GM12878 (cell line): ENCODE measurements at regions not wholly inside any gene's neighbourhood (a gene's known extent, or its start where the extent isn't known, plus 50 kb on each side); places are given as distances from the start of the nearest gene placed in this dataset.

Experiments used
- ATAC-seq: fragments of 200-7000 bp; cut with Tn5 transposase; 3 replicates; pipeline ENCODE4 v1.9.1; 2020; ENCODE audit warnings: mild to moderate bottlenecking, moderate library complexity
- BruUV-seq: library from RNA; stranded (reverse); fragments of 400-500 nt; replicated peaks from 2 replicates; lab custom pipeline; 2021; lab: Mats Ljungman, UMichigan
- CTCF ChIA-PET: fragments of 300-600 bp; sonication (Branson Sonifier 250); formaldehyde crosslinking; extraction: SDS; loops from one replicate; lab custom pipeline; 2021; ENCODE audit warnings: inconsistent platforms; lab: Yijun Ruan, JAX
- POLR2A ChIA-PET: fragments of 350-600 bp; formaldehyde crosslinking; extraction: SDS; loops from one replicate; lab custom pipeline; 2021; ENCODE audit warnings: inconsistent platforms; lab: Charles Lee
- RAD21 ChIA-PET: fragments of 300-600 bp; sonication (Branson Sonifier 250); formaldehyde crosslinking; loops from one replicate; lab custom pipeline; 2023; ENCODE audit warnings: antibody characterized with exemption; ENCODE audit not compliant: unreplicated experiment; lab: Charles Lee
- SMC1A ChIA-PET: fragments of 300-600 bp; sonication (Branson Sonifier 250); formaldehyde crosslinking; loops from one replicate; lab custom pipeline; 2023; ENCODE audit not compliant: unreplicated experiment, uncharacterized antibody; lab: Charles Lee
- DNase-seq: peaks from one replicate; pipeline ENCODE4 v3.0.0-alpha.2; 2011; ENCODE audit warnings: low read depth, low spot score
- FAIRE-seq: peaks from 3 replicates; lab custom pipeline; 2011; peaks lifted over from hg19 to GRCh38; lab: Jason Lieb, UNC
- H2AFZ ChIP-seq: 2 replicates; pipeline ENCODE4 v1.6.0; 2011; ENCODE audit warnings: low read depth, low read length, control low read depth; ENCODE audit not compliant: control insufficient read depth
- H3K27ac ChIP-seq: 2 replicates; pipeline ENCODE4 v1.5.1; 2011; ENCODE audit warnings: control low read depth; ENCODE audit not compliant: control insufficient read depth, insufficient read depth
- H3K27me3 ChIP-seq, 2 experiments: replicated peaks in 1 of 2; 2 replicates each; pipeline versions ENCODE4 v1.6.0 to v1.6.1; 2011; ENCODE audit warnings: low read length in 1 of 2; ENCODE audit not compliant: control insufficient read depth in 2 of 2, insufficient read depth in 2 of 2
- H3K36me3 ChIP-seq, 2 experiments: 2 replicates each; pipeline ENCODE4 v1.5.1; 2011; ENCODE audit warnings: low read length in 1 of 2; ENCODE audit not compliant: control insufficient read depth in 2 of 2, insufficient read depth in 2 of 2
- H3K4me1 ChIP-seq: 2 replicates; pipeline ENCODE4 v1.6.1; 2011; ENCODE audit warnings: mild to moderate bottlenecking, low read length, moderate library complexity, mixed read lengths; ENCODE audit not compliant: control insufficient read depth, insufficient read depth
- H3K4me2 ChIP-seq: 2 replicates; pipeline ENCODE4 v1.6.0; 2011; ENCODE audit warnings: control low read depth; ENCODE audit not compliant: control insufficient read depth, insufficient read depth
- H3K4me3 ChIP-seq: fragments of 200-600 bp; sonication (generic); 2 replicates; pipeline ENCODE4 v1.5.1; 2016
- H3K79me2 ChIP-seq: 2 replicates; pipeline ENCODE4 v1.6.0; 2011; ENCODE audit warnings: low read length; ENCODE audit not compliant: control insufficient read depth, insufficient read depth
- H3K9ac ChIP-seq: 2 replicates; pipeline ENCODE4 v1.8.0; 2011; ENCODE audit warnings: low read length, control low read depth, mixed read lengths; ENCODE audit not compliant: control insufficient read depth, insufficient read depth
- H3K9me3 ChIP-seq: replicated peaks from 3 replicates; pipeline ENCODE4 v1.5.1; 2011; ENCODE audit warnings: mild to moderate bottlenecking, low read length; ENCODE audit not compliant: control insufficient read depth, insufficient read depth
- H4K20me1 ChIP-seq: 2 replicates; pipeline ENCODE4 v1.6.0; 2011; ENCODE audit not compliant: control insufficient read depth, insufficient read depth
- BHLHE40 ChIP-seq, 2 experiments: fragments of 450-650 bp in 1 of 2; IDR thresholded peaks; 2 replicates each; pipeline ENCODE4 v1.6.1; 2011 to 2017; ENCODE audit warnings: low read depth in 2 of 2, borderline replicate concordance in 1 of 2, improper control_type of control experiment in 1 of 2, low read length in 1 of 2, mild to moderate bottlenecking in 1 of 2
- EP300 ChIP-seq, 2 experiments: fragments of 150-350 bp in 1 of 2; IDR thresholded peaks; 2 replicates each; pipeline ENCODE4 v1.6.1; 2011 to 2012; ENCODE audit warnings: low read depth in 2 of 2, low read length in 2 of 2, borderline replicate concordance in 1 of 2, improper control_type of control experiment in 1 of 2, inconsistent platforms in 1 of 2; ENCODE audit not compliant: control insufficient read depth in 1 of 2
- HDGF ChIP-seq: fragments of 450-650 bp; IDR thresholded peaks from 2 replicates; pipeline ENCODE4 v1.6.1; 2016; ENCODE audit warnings: antibody characterized with exemption
- JUNB ChIP-seq: IDR thresholded peaks from 2 replicates; pipeline ENCODE4 v1.6.1; 2016; ENCODE audit warnings: antibody characterized with exemption, mild to moderate bottlenecking
- LARP7 ChIP-seq: fragments of 450-650 bp; IDR thresholded peaks from 2 replicates; pipeline ENCODE4 v1.6.1; 2017; ENCODE audit warnings: mild to moderate bottlenecking
- PML ChIP-seq: IDR thresholded peaks from 2 replicates; pipeline ENCODE4 v1.6.1; 2012; ENCODE audit warnings: low read length, inconsistent platforms
- POLR2A ChIP-seq: IDR thresholded peaks from 2 replicates; pipeline ENCODE4 v1.6.1; 2011; ENCODE audit warnings: low read depth, mild to moderate bottlenecking, low read length
- RBBP5 ChIP-seq: fragments of 200-600 bp; sonication (generic); conservative IDR thresholded peaks from 2 replicates; pipeline ENCODE4 v1.6.1; 2016
- RELA ChIP-seq: fragments of 450-650 bp; IDR thresholded peaks from 2 replicates; pipeline ENCODE4 v1.8.0; 2014; ENCODE audit warnings: borderline replicate concordance; ENCODE audit not compliant: partially characterized antibody
- SIN3A ChIP-seq: IDR thresholded peaks from 2 replicates; pipeline ENCODE4 v1.6.1; 2012; ENCODE audit warnings: low read depth, low read length, improper control_type of control experiment
- SMAD1 ChIP-seq: fragments of 450-650 bp; IDR thresholded peaks from 2 replicates; pipeline ENCODE4 v1.6.1; 2018; ENCODE audit warnings: mild to moderate bottlenecking, low read depth; ENCODE audit not compliant: partially characterized antibody
- STAT3 ChIP-seq: IDR thresholded peaks from 2 replicates; pipeline ENCODE4 v1.6.1; 2011; ENCODE audit warnings: low read depth, low read length, improper control_type of control experiment
- WGBS: methylation state at CpG from one replicate; pipeline ENCODE4 v1.1.6; 2016; ENCODE audit warnings: low lambda C conversion rate; ENCODE audit not compliant: insufficient replicate concordance, insufficient coverage; ENCODE audit errors: missing lambda C conversion rate; 5-methylcytosine and 5-hydroxymethylcytosine counted together
- in situ Hi-C: fragments of 300-500 bp; cut with MboI; formaldehyde crosslinking; loops from 9 replicates; pipeline ENCODE4 v1.14.3; 2018; ENCODE audit warnings: mixed read lengths
- intact Hi-C: fragments of 100-400 bp; cut with micrococcal nuclease; formaldehyde crosslinking; loops from one replicate; pipeline ENCODE4 v1.14.2; 2022; ENCODE audit not compliant: unreplicated experiment
- TF ChIP-seq, protein P1 (sequence below): fragments of 150-350 bp; IDR thresholded peaks from 2 replicates; pipeline ENCODE4 v1.6.1; 2016; ENCODE audit warnings: low read depth, low read length
- TF ChIP-seq, protein P2 (sequence below): fragments of 450-650 bp; IDR thresholded peaks from 2 replicates; pipeline ENCODE4 v1.6.1; 2018; ENCODE audit warnings: mild to moderate bottlenecking, low read depth, moderate library complexity; ENCODE audit not compliant: partially characterized antibody

DNA sequence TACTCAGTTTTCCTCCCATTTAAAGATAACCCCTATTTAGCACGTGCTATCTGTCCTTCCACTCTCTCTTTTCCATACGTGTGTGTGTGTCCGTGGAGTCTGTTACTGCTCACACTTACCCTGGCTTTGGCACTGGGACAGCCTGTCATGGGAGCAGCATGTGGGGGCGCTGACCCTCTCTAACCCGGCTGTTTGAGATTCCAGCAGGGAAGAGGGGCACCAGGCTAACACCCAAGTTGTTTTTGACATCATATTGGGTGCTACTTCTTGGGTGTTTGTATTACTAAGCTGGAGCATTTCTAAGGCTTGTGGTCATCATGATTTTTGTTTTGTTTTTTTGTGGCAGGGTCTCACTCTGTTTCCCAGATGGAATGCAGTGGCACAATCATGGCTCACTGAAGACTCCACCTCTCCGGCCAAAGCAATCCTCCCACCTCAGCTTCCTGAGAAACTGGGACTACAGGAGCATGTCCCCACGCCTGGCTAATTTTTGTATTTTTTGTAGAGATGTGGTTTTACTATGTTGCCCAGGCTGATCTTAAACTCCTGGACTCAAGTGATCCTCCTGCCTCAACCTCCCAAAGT lies 56.9 kb upstream of the SIMC1 start:
- FAIRE-seq: no peak
- no peaks in the 10 kb centered on the region for H3K36me3 ChIP-seq
- H3K4me1 ChIP-seq: no peaks in the 10 kb centered on the region; the same call in 1 of the 2 replicates
- ChIA-PET SMC1A (no interaction called here), CTCF (interaction anchor here (0.6 kb wide), 1 partner anchor 489 kb away, joined by 3 read pairs; no protein-coding TSS in a partner anchor), RAD21 (no interaction called here), POLR2A (no interaction called here)
- 24% methylated on average over 7 of the region's 7 CpGs for WGBS
- in situ Hi-C loops: no loop called here
- no peak overlapping the region for H3K9ac ChIP-seq
- H4K20me1 ChIP-seq: no peaks in the 10 kb centered on the region
- no peaks in the 10 kb centered on the region for H3K79me2 ChIP-seq
- H3K9me3 ChIP-seq: no peaks in the 10 kb centered on the region
- TF ChIP-seq, protein P1, sequence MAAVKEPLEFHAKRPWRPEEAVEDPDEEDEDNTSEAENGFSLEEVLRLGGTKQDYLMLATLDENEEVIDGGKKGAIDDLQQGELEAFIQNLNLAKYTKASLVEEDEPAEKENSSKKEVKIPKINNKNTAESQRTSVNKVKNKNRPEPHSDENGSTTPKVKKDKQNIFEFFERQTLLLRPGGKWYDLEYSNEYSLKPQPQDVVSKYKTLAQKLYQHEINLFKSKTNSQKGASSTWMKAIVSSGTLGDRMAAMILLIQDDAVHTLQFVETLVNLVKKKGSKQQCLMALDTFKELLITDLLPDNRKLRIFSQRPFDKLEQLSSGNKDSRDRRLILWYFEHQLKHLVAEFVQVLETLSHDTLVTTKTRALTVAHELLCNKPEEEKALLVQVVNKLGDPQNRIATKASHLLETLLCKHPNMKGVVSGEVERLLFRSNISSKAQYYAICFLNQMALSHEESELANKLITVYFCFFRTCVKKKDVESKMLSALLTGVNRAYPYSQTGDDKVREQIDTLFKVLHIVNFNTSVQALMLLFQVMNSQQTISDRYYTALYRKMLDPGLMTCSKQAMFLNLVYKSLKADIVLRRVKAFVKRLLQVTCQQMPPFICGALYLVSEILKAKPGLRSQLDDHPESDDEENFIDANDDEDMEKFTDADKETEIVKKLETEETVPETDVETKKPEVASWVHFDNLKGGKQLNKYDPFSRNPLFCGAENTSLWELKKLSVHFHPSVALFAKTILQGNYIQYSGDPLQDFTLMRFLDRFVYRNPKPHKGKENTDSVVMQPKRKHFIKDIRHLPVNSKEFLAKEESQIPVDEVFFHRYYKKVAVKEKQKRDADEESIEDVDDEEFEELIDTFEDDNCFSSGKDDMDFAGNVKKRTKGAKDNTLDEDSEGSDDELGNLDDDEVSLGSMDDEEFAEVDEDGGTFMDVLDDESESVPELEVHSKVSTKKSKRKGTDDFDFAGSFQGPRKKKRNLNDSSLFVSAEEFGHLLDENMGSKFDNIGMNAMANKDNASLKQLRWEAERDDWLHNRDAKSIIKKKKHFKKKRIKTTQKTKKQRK: no peak
- TF ChIP-seq POLR2A (no peak), SMAD1 (no peak), STAT3 (no peak), EP300 (IDR thresholded peaks at IDR 0.05; ENCODE audit: borderline replicate concordance in 1 of 2, control insufficient read depth in 1 of 2, low read depth in 2 of 2, low read length in 2 of 2) (no peak), RELA (no peak), BHLHE40 (IDR thresholded peaks at IDR 0.05; ENCODE audit: borderline replicate concordance in 1 of 2, low read depth in 2 of 2, low read length in 1 of 2) (no peak), LARP7 (no peak), RBBP5 (no peak), JUNB (no peak), HDGF (no peak), SIN3A (no peak), PML (no peak)
- TF ChIP-seq, protein P2, sequence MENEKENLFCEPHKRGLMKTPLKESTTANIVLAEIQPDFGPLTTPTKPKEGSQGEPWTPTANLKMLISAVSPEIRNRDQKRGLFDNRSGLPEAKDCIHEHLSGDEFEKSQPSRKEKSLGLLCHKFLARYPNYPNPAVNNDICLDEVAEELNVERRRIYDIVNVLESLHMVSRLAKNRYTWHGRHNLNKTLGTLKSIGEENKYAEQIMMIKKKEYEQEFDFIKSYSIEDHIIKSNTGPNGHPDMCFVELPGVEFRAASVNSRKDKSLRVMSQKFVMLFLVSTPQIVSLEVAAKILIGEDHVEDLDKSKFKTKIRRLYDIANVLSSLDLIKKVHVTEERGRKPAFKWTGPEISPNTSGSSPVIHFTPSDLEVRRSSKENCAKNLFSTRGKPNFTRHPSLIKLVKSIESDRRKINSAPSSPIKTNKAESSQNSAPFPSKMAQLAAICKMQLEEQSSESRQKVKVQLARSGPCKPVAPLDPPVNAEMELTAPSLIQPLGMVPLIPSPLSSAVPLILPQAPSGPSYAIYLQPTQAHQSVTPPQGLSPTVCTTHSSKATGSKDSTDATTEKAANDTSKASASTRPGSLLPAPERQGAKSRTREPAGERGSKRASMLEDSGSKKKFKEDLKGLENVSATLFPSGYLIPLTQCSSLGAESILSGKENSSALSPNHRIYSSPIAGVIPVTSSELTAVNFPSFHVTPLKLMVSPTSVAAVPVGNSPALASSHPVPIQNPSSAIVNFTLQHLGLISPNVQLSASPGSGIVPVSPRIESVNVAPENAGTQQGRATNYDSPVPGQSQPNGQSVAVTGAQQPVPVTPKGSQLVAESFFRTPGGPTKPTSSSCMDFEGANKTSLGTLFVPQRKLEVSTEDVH: no peak
- no peak overlapping the region for H3K27ac ChIP-seq
- intact Hi-C loops: no loop called here
- H3K4me2 ChIP-seq: no peak overlapping the region
- ATAC-seq: no peak
- no peak overlapping the region for H3K4me3 ChIP-seq
- no TSS peak for BruUV-seq
- no peak overlapping the region for H2AFZ ChIP-seq
- DNase-seq: no peak
- peaks cover 0 to 2% of the 10 kb centered on the region in 2 experiments; a peak in 2 of 4 replicates for H3K27me3 ChIP-seq
